NCI-H82 (cell line): ENCODE measurements at regions not wholly inside any gene's neighbourhood (a gene's known extent, or its start where the extent isn't known, plus 50 kb on each side); places are given as distances from the start of the nearest gene placed in this dataset.
"Not testable (repeated sequence)": the region's sequence is repeated elsewhere in the genome, so short reads cannot be mapped to it uniquely, and the experiment has no call there.

ENCODE experiments used
- DNase-seq: peaks from one replicate; lab custom pipeline; 2025; lab: John Stamatoyannopoulos, UW

DNA sequence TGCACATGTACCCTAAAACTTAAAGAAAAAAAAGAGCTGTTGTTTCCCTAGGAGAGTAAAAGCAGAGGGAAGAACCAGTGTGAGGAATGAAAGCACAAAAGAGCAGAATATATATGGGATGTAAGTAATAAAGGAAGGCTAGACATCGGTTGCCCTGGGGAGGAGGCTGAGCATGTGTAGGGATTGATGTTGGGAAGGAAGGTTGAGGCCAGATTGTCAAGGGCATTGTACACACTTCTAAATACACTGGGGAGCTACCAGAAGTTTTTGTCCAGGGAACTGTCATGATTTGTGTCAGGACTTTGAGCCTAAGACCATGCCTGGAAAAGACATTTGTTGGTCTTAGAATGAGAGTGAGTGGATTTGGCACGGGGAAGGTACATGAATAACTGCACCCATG lies 467.1 kb downstream of the GPAT3 start:
- DNase-seq, result no peak

GRCh38 chr4:84001876-84002569 lies 466.1 kb downstream of the GPAT3 start:
- DNase-seq, result no peak

GRCh38 chr4:83996254-83996653 lies 460.3 kb downstream of the GPAT3 start:
- no peak for DNase-seq

DNA sequence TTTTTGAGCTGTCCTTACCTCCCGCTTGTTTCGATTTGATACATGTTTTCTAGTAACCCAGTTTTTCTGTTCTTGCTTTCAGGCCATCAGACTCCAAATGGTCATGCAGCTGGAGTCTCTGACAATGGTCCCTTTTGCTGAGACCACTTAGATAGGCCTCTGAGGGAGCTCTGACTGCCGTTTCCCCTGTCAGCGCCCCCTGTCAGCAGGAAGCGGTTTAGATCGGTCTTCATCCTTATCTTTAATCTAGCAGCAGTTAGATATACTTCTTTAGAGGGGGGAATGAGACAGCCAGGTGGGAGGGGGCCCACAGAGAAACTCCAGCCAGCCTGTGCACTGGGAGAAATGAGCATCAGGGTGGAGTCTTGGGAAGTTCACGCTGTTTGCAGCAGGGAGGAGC lies 457.9 kb downstream of the GPAT3 start:
- peak; percentile 17 for DNase-seq

DNA sequence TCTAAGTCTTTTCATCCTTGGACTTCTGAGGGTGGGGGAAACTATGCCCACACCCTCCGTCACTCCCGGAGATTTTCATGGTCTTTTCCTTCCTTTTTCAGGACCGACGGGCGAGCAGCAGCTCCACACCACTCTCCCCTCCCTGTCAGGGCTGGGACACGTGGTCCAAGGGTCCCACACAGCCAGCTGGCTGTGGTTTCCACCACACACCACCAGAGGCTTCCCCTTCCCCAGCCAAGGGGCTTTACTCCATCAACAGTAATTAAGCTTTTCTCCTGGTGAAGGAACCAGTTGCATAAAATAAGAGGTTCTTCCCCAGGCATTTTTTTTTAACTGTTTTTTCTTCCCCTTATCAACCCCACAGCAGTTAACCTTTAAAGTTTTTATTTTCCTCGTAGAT lies 453.9 kb downstream of the GPAT3 start:
- no peak for DNase-seq

- DNase-seq, result no peak
Observed at GRCh38 chr4:83981156-83981555, 445.2 kb downstream of the GPAT3 start.

DNA sequence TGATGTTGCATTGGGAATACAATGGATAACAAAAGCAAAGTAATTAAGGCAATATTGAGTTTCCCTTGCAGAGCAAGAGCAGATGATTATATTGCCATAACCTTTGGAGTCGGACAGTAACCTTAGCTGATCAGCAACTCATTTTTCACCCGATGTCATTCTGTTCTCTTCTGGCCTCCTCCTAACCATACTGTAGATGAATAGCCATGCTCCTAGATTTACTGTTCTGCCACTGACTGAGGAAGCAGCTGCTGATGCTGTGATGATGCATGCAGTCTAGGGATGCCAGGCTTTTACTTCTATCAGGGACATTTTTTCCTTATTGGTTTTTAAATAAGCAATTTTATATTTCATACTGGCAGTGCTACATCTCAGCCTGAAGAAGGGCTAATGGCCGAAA lies 443.9 kb downstream of the GPAT3 start:
- DNase-seq, result no peak

GRCh38 chr4:83974111-83974780 lies 438.3 kb downstream of the GPAT3 start:
- DNase-seq, result no peak

GRCh38 chr4:83964996-83965541 lies 429.2 kb downstream of the GPAT3 start:
- DNase-seq, result no peak

- DNase-seq, result peak; percentile 19
Observed at GRCh38 chr4:83962492-83962891, 426.6 kb downstream of the GPAT3 start.

DNA sequence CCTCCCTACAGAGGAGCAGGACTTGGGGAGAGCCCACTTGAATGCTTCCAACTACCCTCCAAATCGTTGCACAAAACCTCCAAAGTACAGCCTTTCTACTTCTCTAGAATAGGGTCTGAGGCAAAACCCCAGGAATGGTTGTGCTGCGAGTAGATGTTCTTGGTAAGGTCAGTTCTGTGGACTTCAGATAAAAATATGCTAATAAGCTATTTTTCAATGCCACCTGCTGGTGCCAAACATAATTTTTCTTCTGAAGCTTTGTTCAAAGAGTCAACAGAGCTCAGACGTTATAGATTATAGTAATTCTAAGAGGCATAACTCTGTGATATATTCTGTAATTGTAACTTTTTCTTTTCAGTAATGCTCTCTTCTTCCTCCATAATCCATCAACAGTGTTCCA lies 425.7 kb downstream of the GPAT3 start:
- DNase-seq, result no peak

DNA sequence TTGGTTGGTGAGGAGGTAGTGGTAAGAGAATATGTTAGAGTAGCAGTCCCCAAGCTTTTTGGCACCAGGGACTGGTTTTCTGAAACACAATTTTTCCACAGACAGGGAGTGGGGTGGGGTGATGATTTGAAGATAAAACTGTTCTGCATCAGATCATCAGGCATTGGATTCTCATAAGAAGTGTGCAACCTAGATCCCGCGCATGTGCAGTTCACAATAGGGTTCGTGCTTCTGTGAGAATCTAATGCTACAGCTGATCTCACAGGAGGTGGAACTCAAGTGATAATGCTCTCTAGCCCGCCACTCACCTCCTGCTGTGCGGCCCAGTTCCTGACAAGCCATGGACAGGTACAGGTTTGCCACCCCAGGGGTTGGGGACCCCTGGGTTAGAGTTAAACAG lies 423.3 kb downstream of the GPAT3 start:
- DNase-seq, result no peak

- peak; percentile 72 for DNase-seq
Observed at GRCh38 chr4:83947830-83948193, 411.9 kb downstream of the GPAT3 start.

GRCh38 chr4:83947125-83947829 lies 411.4 kb downstream of the GPAT3 start:
- DNase-seq, result peak; percentile 93

- DNase-seq, result not testable (repeated sequence)
Observed at GRCh38 chr4:83943691-83944090, 407.8 kb downstream of the GPAT3 start.

- DNase-seq, result no peak
Observed at GRCh38 chr4:83932750-83933391, 397.0 kb downstream of the GPAT3 start.

DNA sequence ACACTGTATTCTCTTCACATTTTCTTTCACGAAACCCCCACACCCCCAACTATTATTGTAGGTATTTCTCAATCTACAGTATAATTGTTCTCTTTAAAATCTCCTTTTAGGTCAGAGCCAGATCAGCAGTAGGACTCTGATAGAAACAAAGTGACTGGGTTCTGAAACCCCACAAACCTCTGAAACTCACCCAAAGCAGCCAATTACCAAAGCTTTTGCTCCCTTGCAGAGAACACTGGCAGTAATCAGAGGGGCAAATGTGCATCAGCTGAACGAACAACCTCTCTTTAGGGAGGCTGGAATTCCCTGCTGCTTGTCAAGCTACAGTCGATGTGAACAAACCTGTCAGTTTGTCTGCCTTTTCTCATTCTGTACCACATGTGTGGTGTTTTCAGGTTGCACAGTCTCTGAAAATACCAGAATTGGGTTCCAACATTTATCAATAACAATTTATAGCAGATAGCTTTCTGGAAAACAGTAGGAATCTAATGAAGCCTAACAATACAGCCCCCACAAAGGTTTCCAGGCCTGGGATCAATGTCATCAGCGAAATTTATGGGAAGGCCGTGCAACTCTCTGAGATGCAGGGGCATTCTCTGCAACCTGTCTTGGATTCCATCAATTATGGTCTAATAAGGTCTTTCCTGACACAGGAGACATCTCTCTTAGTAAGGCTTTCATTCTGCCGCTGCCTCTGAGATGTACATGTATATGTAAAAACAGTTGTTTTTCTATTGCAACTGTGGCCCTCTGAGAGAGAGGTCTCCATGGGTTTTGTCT lies 395.9 kb downstream of the GPAT3 start:
- no peak for DNase-seq

DNA sequence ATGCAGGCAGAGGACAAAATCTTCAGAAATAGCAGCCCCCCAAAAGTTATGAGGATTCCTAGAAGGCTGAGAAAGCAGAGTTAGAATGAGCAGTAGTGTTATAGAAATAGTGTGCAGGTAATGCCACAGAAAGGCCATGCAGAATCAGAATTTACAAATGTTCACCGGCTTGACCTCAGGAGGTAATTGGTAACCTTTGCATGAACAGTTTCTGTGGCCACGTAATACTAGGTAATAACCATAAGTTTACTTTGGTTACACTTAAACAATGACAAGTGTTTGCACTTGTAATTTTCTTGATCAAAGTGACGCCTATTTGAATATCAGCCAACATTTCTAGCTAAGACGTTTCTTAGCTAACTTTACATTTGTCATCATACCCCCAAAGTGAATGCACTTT lies 393.6 kb downstream of the GPAT3 start:
- DNase-seq, result no peak

DNA sequence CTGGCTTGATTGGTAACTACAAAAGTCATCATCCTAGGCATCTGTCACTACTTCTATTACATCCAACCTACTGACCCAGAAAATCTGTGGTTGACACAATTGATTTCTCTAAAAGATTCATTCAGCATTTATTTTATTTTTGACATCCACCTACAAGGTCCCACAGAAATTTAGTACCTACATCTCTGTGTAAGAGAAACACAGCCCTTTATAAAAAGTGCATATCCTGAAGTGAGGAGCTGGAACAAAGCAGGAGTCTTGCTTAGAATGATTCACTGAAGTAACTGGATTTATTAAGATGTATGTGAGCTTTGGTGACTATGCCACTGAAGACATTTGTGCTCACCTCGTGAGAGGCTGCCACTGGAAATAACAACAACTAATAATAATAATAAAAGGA lies 391.0 kb downstream of the GPAT3 start:
- no peak for DNase-seq

GRCh38 chr4:83923341-83923740 lies 387.4 kb downstream of the GPAT3 start:
- no peak for DNase-seq

GRCh38 chr4:83922402-83922801 lies 386.5 kb downstream of the GPAT3 start:
- no peak for DNase-seq

DNA sequence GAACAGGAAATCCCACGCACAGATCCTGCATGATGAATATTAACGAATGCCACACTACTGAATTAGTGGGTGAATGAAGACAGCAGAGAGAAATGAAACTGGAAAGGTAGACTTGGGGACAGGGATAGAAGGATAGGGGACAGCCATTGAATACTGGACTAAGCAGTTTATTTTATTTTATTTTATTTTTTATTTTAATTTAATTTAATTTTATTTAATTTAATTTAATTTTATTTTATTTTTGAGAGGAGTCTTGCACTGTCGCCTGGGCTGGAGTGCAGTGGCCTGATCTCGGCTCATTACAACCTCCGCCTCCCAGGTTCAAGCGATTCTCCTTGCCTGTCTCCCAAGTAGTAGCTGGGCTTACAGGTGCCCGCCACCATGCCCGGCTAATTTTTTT lies 385.2 kb downstream of the GPAT3 start:
- no peak for DNase-seq
